GM23338 (cell line): ENCODE measurements at regions not wholly inside any gene's neighbourhood (a gene's known extent, or its start where the extent isn't known, plus 50 kb on each side); places are given as distances from the start of the nearest gene placed in this dataset.

Experiments
- ATAC-seq: fragments of 200-7000 bp; cut with Tn5 transposase; 3 replicates; pipeline ENCODE4 v1.9.1; 2020
- DNase-seq: peaks from one replicate; pipeline ENCODE4 v3.0.0-alpha.2; 2015; ENCODE audit warnings: low spot score
- H2AFZ ChIP-seq: fragments of 200-600 bp; sonication (generic); 2 replicates; pipeline ENCODE4 v1.8.0; 2016; ENCODE audit warnings: antibody characterized with exemption, mild to moderate bottlenecking, moderate library complexity
- H3F3A ChIP-seq: fragments of 200-600 bp; sonication (generic); replicated peaks from 2 replicates; pipeline ENCODE4 v1.8.0; 2017; ENCODE audit warnings: antibody characterized with exemption, mixed run types, low read depth
- H3K27ac ChIP-seq: fragments of 200-600 bp; sonication (generic); 2 replicates; pipeline ENCODE4 v1.6.1; 2016; ENCODE audit warnings: low read depth
- H3K27me3 ChIP-seq: fragments of 200-600 bp; sonication (generic); 2 replicates; pipeline ENCODE4 v1.8.0; 2016; ENCODE audit warnings: mild to moderate bottlenecking, mixed run types, moderate library complexity; ENCODE audit not compliant: insufficient read depth
- H3K36me3 ChIP-seq: fragments of 200-600 bp; sonication (generic); 2 replicates; pipeline ENCODE4 v1.8.0; 2016; ENCODE audit warnings: mild to moderate bottlenecking; ENCODE audit not compliant: insufficient read depth
- H3K4me1 ChIP-seq: fragments of 200-600 bp; sonication (generic); 2 replicates; pipeline ENCODE4 v1.8.0; 2016; ENCODE audit warnings: mild to moderate bottlenecking, moderate library complexity; ENCODE audit not compliant: insufficient read depth
- H3K4me2 ChIP-seq: fragments of 200-600 bp; sonication (generic); 2 replicates; pipeline ENCODE4 v1.7.1; 2017; ENCODE audit warnings: mixed run types
- H3K4me3 ChIP-seq: fragments of 200-600 bp; sonication (generic); 2 replicates; pipeline ENCODE4 v1.6.1; 2016; ENCODE audit warnings: mixed run types
- H3K79me2 ChIP-seq: fragments of 200-600 bp; sonication (generic); replicated peaks from 2 replicates; pipeline ENCODE4 v1.8.0; 2017; ENCODE audit warnings: mild to moderate bottlenecking; ENCODE audit not compliant: insufficient read depth
- H3K9me2 ChIP-seq: fragments of 200-600 bp; sonication (generic); 2 replicates; pipeline ENCODE4 v1.8.0; 2017; ENCODE audit not compliant: insufficient read depth
- H4K20me1 ChIP-seq: fragments of 200-600 bp; sonication (generic); replicated peaks from 2 replicates; pipeline ENCODE4 v1.8.0; 2017; ENCODE audit warnings: mild to moderate bottlenecking; ENCODE audit not compliant: insufficient read depth
- H3K27ac Mint-ChIP-seq: 2 replicates; pipeline ENCODE4 v1.8.0; 2020; ENCODE audit warnings: inconsistent platforms, mild to moderate bottlenecking, moderate library complexity, mixed read lengths
- H3K27me3 Mint-ChIP-seq: 3 replicates; pipeline ENCODE4 v1.8.0; 2022; ENCODE audit warnings: low read depth, mild to moderate bottlenecking, moderate library complexity, mixed read lengths, inconsistent platforms; ENCODE audit not compliant: insufficient read depth, poor library complexity
- H3K36me3 Mint-ChIP-seq: 3 replicates; pipeline ENCODE4 v1.8.0; 2021; ENCODE audit warnings: low read depth, mild to moderate bottlenecking, inconsistent platforms, moderate library complexity, mixed read lengths
- H3K4me1 Mint-ChIP-seq: 3 replicates; pipeline ENCODE4 v1.8.0; 2020; ENCODE audit warnings: mild to moderate bottlenecking, inconsistent platforms, mixed read lengths
- H3K4me3 Mint-ChIP-seq: 3 replicates; pipeline ENCODE4 v1.8.0; 2021; ENCODE audit warnings: moderate library complexity, mild to moderate bottlenecking, inconsistent platforms, mixed read lengths
- H3K9me3 Mint-ChIP-seq: 3 replicates; pipeline ENCODE4 v1.8.0; 2020; ENCODE audit warnings: moderate library complexity, mild to moderate bottlenecking, inconsistent platforms, mixed read lengths
- CTCF ChIP-seq, 2 experiments: fragments of 200-600 bp in 1 of 2; sonication (generic) in 1 of 2; conservative IDR thresholded peaks; 2 replicates each; pipeline versions ENCODE4 v1.5.1 to v1.6.1; 2016 to 2017; ENCODE audit warnings: antibody characterized with exemption in 2 of 2, low read depth in 2 of 2, mild to moderate bottlenecking in 2 of 2, moderate library complexity in 1 of 2
- EZH2 ChIP-seq: fragments of 200-600 bp; sonication (generic); IDR thresholded peaks from one replicate; pipeline ENCODE4 v1.8.0; 2017; ENCODE audit warnings: antibody characterized with exemption, mild to moderate bottlenecking, low read depth; ENCODE audit not compliant: unreplicated experiment
- EZH2phosphoT487 ChIP-seq: fragments of 200-600 bp; sonication (generic); IDR thresholded peaks from one replicate; pipeline ENCODE4 v1.8.1; 2018; ENCODE audit warnings: antibody characterized with exemption; ENCODE audit not compliant: unreplicated experiment
- JUNB ChIP-seq: IDR thresholded peaks from one replicate; pipeline ENCODE4 v1.6.1; 2016; ENCODE audit warnings: antibody characterized with exemption; ENCODE audit not compliant: unreplicated experiment
- NANOG ChIP-seq: IDR thresholded peaks from 2 replicates; pipeline ENCODE4 v1.6.1; 2016; ENCODE audit warnings: antibody characterized with exemption, borderline replicate concordance
- POLR2AphosphoS5 ChIP-seq: IDR thresholded peaks from 2 replicates; pipeline ENCODE4 v1.6.1; 2016; ENCODE audit warnings: antibody characterized with exemption, low read depth
- REST ChIP-seq: IDR thresholded peaks from one replicate; pipeline ENCODE4 v1.6.1; 2018; ENCODE audit warnings: antibody characterized with exemption; ENCODE audit not compliant: unreplicated experiment
- STAT1 ChIP-seq: IDR thresholded peaks from one replicate; pipeline ENCODE4 v1.6.1; 2016; ENCODE audit warnings: antibody characterized with exemption; ENCODE audit not compliant: unreplicated experiment
- ZNF114 ChIP-seq: fragments of 250-450 bp; sonication (Bioruptor Pico); IDR thresholded peaks from 2 replicates; pipeline ENCODE4 v1.5.0; 2020; ENCODE audit warnings: mild to moderate bottlenecking, moderate library complexity
- ZNF331 ChIP-seq: fragments of 250-450 bp; sonication (Bioruptor Pico); IDR thresholded peaks from 2 replicates; pipeline ENCODE4 v1.5.0; 2020; ENCODE audit warnings: low read depth, mild to moderate bottlenecking, moderate library complexity
- TF ChIP-seq, protein P1 (sequence below): fragments of 250-450 bp; sonication (Bioruptor Pico); IDR thresholded peaks from 2 replicates; pipeline ENCODE4 v1.5.0; 2020; ENCODE audit warnings: mild to moderate bottlenecking, moderate library complexity

DNA sequence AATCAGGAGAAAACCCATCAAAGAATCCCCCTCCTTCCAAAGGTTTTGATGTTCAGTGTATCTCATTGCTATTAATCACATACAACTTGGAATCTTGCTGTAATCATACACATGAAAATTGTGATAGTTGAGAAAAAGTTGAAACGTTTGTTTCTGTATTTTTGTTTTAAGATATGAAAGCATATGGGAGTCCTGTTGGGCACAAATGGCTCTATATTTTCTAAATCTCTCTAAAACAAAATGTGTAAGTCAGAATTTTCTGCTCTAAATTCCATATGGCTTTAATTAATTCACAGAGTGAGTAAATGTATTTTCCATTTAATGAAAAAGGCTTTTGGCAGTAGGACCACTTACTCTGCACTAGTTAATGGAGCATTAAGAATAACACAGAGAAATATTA is 140.2 kb downstream of the MOSPD2 start:
- no peak overlapping the region for H3K4me3 ChIP-seq
- H3K4me2 ChIP-seq = no peak overlapping the region
- H3K27me3 ChIP-seq = no peaks in the 10 kb centered on the region
- H3K4me1 ChIP-seq = no peaks in the 10 kb centered on the region
- H3K4me3 Mint-ChIP-seq = no peak overlapping the region
- no peaks in the 10 kb centered on the region for H3K36me3 Mint-ChIP-seq
- TF ChIP-seq JUNB = no peak
- TF ChIP-seq ZNF331 (CRISPR knock-in tag) = no peak
- no peak for TF ChIP-seq ZNF114 (CRISPR knock-in tag)
- no peak for TF ChIP-seq POLR2AphosphoS5
- TF ChIP-seq NANOG = no peak
- H3K9me2 ChIP-seq = no peaks in the 10 kb centered on the region
- ATAC-seq (no peak), DNase-seq (no peak)
- no peaks in the 10 kb centered on the region for H3K9me3 Mint-ChIP-seq
- H3F3A ChIP-seq = no peaks in the 10 kb centered on the region
- no peaks in the 10 kb centered on the region for H4K20me1 ChIP-seq
- H3K27me3 Mint-ChIP-seq = peaks cover 2% of the 10 kb centered on the region
- H2AFZ ChIP-seq = no peak overlapping the region
- H3K79me2 ChIP-seq = no peaks in the 10 kb centered on the region
- no peaks in the 10 kb centered on the region for H3K36me3 ChIP-seq
- H3K27ac Mint-ChIP-seq = no peak overlapping the region
- H3K27ac ChIP-seq = no peak overlapping the region
- no peaks in the 10 kb centered on the region for H3K4me1 Mint-ChIP-seq

DNA sequence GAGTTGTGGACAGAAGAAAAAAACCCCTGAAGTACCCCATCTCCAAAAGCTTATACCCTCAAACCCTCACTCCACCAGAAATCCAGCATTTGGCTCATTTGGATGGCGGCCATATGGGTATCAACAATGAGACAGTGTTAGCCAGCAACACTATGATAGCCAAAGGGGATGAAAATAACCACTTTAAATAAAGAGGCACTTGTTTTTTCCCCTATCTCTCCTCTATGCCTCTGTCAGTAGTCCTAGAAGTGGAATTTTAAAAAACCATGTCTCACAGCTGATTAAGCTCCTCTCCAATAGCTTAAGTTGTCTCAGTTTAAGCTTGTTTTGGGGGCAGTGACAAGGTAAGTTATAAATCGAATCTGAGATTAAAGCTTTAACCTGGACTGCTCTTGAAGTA is 124.0 kb downstream of the MOSPD2 start:
- Histone ChIP-seq H3K9me2 (no peaks in the 10 kb centered on the region), H3K79me2 (no peaks in the 10 kb centered on the region), H3K4me1 (no peaks in the 10 kb centered on the region), H3F3A (no peaks in the 10 kb centered on the region), H3K4me2 (no peak overlapping the region), H3K36me3 (no peaks in the 10 kb centered on the region), H3K27me3 (no peaks in the 10 kb centered on the region), H2AFZ (no peak overlapping the region), H3K27ac (no peak overlapping the region), H3K4me3 (no peak overlapping the region), H4K20me1 (no peaks in the 10 kb centered on the region)
- Mint-ChIP-seq H3K27me3 (no peaks in the 10 kb centered on the region), H3K4me1 (no peaks in the 10 kb centered on the region), H3K36me3 (no peaks in the 10 kb centered on the region), H3K27ac (no peak overlapping the region), H3K4me3 (no peak overlapping the region), H3K9me3 (no peaks in the 10 kb centered on the region)
- no peak for ATAC-seq
- DNase-seq = no peak
- TF ChIP-seq CTCF (conservative IDR thresholded peaks at IDR 0.05; ENCODE audit: low read depth in 2 of 2) = no peak
- TF ChIP-seq, protein P1, sequence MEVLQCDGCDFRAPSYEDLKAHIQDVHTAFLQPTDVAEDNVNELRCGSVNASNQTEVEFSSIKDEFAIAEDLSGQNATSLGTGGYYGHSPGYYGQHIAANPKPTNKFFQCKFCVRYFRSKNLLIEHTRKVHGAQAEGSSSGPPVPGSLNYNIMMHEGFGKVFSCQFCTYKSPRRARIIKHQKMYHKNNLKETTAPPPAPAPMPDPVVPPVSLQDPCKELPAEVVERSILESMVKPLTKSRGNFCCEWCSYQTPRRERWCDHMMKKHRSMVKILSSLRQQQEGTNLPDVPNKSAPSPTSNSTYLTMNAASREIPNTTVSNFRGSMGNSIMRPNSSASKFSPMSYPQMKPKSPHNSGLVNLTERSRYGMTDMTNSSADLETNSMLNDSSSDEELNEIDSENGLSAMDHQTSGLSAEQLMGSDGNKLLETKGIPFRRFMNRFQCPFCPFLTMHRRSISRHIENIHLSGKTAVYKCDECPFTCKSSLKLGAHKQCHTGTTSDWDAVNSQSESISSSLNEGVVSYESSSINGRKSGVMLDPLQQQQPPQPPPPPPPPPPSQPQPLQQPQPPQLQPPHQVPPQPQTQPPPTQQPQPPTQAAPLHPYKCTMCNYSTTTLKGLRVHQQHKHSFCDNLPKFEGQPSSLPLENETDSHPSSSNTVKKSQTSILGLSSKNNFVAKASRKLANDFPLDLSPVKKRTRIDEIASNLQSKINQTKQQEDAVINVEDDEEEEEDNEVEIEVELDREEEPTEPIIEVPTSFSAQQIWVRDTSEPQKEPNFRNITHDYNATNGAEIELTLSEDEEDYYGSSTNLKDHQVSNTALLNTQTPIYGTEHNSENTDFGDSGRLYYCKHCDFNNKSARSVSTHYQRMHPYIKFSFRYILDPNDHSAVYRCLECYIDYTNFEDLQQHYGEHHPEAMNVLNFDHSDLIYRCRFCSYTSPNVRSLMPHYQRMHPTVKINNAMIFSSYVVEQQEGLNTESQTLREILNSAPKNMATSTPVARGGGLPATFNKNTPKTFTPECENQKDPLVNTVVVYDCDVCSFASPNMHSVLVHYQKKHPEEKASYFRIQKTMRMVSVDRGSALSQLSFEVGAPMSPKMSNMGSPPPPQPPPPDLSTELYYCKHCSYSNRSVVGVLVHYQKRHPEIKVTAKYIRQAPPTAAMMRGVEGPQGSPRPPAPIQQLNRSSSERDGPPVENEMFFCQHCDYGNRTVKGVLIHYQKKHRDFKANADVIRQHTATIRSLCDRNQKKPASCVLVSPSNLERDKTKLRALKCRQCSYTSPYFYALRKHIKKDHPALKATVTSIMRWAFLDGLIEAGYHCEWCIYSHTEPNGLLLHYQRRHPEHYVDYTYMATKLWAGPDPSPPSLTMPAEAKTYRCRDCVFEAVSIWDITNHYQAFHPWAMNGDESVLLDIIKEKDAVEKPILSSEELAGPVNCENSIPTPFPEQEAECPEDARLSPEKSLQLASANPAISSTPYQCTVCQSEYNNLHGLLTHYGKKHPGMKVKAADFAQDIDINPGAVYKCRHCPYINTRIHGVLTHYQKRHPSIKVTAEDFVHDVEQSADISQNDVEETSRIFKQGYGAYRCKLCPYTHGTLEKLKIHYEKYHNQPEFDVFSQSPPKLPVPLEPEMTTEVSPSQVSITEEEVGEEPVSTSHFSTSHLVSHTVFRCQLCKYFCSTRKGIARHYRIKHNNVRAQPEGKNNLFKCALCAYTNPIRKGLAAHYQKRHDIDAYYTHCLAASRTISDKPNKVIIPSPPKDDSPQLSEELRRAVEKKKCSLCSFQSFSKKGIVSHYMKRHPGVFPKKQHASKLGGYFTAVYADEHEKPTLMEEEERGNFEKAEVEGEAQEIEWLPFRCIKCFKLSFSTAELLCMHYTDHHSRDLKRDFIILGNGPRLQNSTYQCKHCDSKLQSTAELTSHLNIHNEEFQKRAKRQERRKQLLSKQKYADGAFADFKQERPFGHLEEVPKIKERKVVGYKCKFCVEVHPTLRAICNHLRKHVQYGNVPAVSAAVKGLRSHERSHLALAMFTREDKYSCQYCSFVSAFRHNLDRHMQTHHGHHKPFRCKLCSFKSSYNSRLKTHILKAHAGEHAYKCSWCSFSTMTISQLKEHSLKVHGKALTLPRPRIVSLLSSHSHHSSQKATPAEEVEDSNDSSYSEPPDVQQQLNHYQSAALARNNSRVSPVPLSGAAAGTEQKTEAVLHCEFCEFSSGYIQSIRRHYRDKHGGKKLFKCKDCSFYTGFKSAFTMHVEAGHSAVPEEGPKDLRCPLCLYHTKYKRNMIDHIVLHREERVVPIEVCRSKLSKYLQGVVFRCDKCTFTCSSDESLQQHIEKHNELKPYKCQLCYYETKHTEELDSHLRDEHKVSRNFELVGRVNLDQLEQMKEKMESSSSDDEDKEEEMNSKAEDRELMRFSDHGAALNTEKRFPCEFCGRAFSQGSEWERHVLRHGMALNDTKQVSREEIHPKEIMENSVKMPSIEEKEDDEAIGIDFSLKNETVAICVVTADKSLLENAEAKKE (CRISPR knock-in tag) = no peak
- TF ChIP-seq STAT1 = no peak
- TF ChIP-seq NANOG = no peak
- TF ChIP-seq EZH2 = no peak
- TF ChIP-seq REST = no peak
- no peak for TF ChIP-seq ZNF114 (CRISPR knock-in tag)
- no peak for TF ChIP-seq ZNF331 (CRISPR knock-in tag)
- TF ChIP-seq EZH2phosphoT487 = no peak
- no peak for TF ChIP-seq POLR2AphosphoS5
- no peak for TF ChIP-seq JUNB
